Endothelial cell of umbilical vein (primary cell): ENCODE measurements at regions not wholly inside any gene's neighbourhood (a gene's known extent, or its start where the extent isn't known, plus 50 kb on each side); places are given as distances from the start of the nearest gene placed in this dataset.

Experiments used
- BruUV-seq: library from RNA; stranded (reverse); fragments of 400-500 nt; replicated peaks from 2 replicates; lab custom pipeline; 2021; lab: Mats Ljungman, UMichigan
- CTCF ChIA-PET: fragments of 300-600, 350-600 bp; sonication (Branson Sonifier 250); formaldehyde crosslinking; loops from one replicate; lab custom pipeline; 2021; ENCODE audit warnings: antibody characterized with exemption, inconsistent platforms; lab: Charles Lee
- POLR2A ChIA-PET: fragments of 300-600, 350-600 bp; sonication (Branson Sonifier 250); formaldehyde crosslinking; loops from one replicate; lab custom pipeline; 2021; ENCODE audit warnings: antibody characterized with exemption, inconsistent platforms; lab: Charles Lee
- DNase-seq: peaks from one replicate; pipeline ENCODE4 v3.0.0-alpha.2; 2011; ENCODE audit warnings: low read depth, low spot score
- FAIRE-seq: peaks from 2 replicates; lab custom pipeline; 2011; peaks lifted over from hg19 to GRCh38; lab: Jason Lieb, UNC
- H2AFZ ChIP-seq: 2 replicates; pipeline ENCODE4 v1.6.0; 2012; ENCODE audit warnings: low read depth, low read length, control low read depth, inconsistent platforms
- H3K27ac ChIP-seq: 2 replicates; pipeline ENCODE4 v1.5.1; 2011; ENCODE audit warnings: low read depth, mild to moderate bottlenecking, control low read depth, low read length, moderate library complexity; ENCODE audit not compliant: insufficient read depth
- H3K27me3 ChIP-seq, 2 experiments: 2 replicates each; pipeline versions ENCODE4 v1.6.0 to v1.6.1; 2011; ENCODE audit warnings: low read length in 2 of 2, mixed read lengths in 1 of 2; ENCODE audit not compliant: control insufficient read depth in 2 of 2, insufficient read depth in 2 of 2
- H3K36me3 ChIP-seq, 2 experiments: 2 replicates in 1 of 2; 3 replicates in 1 of 2; pipeline ENCODE4 v1.5.1; 2011; ENCODE audit warnings: low read length in 2 of 2, mild to moderate bottlenecking in 1 of 2, moderate library complexity in 1 of 2; ENCODE audit not compliant: control insufficient read depth in 2 of 2, insufficient read depth in 2 of 2; ENCODE audit errors: extremely low read depth in 1 of 2
- H3K4me1 ChIP-seq: 3 replicates; pipeline ENCODE4 v1.5.1; 2011; ENCODE audit warnings: mild to moderate bottlenecking, low read length; ENCODE audit not compliant: control insufficient read depth, insufficient read depth; ENCODE audit errors: extremely low read depth
- H3K4me2 ChIP-seq: 2 replicates; pipeline ENCODE4 v1.6.1; 2011; ENCODE audit warnings: low read length, control low read depth, mixed read lengths; ENCODE audit not compliant: insufficient read depth
- H3K4me3 ChIP-seq, 3 experiments: fragments of 200-600 bp in 1 of 3; sonication (generic), shearing (Covaris generic) in 1 of 3; replicated peaks in 1 of 3; 2 replicates each; pipeline ENCODE4 v1.5.1; 2011 to 2016; ENCODE audit warnings: control low read depth in 3 of 3, low read length in 3 of 3, mild to moderate bottlenecking in 2 of 3, inconsistent platforms in 1 of 3, low read depth in 1 of 3, moderate library complexity in 1 of 3; ENCODE audit not compliant: insufficient read depth in 1 of 3
- H3K79me2 ChIP-seq: 2 replicates; pipeline ENCODE4 v1.6.0; 2012; ENCODE audit warnings: low read length, inconsistent platforms; ENCODE audit not compliant: control insufficient read depth, insufficient read depth
- H3K9ac ChIP-seq: replicated peaks from 2 replicates; pipeline ENCODE3; 2011; ENCODE audit warnings: low read length, control low read depth; ENCODE audit not compliant: insufficient read depth; ENCODE audit errors: extremely low read depth
- H3K9me1 ChIP-seq: replicated peaks from 3 replicates; pipeline ENCODE4 v1.6.0; 2011; ENCODE audit warnings: mild to moderate bottlenecking, low read length; ENCODE audit not compliant: control insufficient read depth, insufficient read depth; ENCODE audit errors: extremely low read depth
- H3K9me3 ChIP-seq: replicated peaks from 2 replicates; pipeline ENCODE4 v1.5.1; 2012; ENCODE audit warnings: low read length, inconsistent platforms; ENCODE audit not compliant: control insufficient read depth, insufficient read depth
- H4K20me1 ChIP-seq: replicated peaks from 2 replicates; pipeline ENCODE3; 2011; ENCODE audit warnings: mild to moderate bottlenecking, low read length; ENCODE audit not compliant: control insufficient read depth, insufficient read depth; ENCODE audit errors: extremely low read depth
- EZH2 ChIP-seq: IDR thresholded peaks from 2 replicates; pipeline ENCODE4 v1.6.1; 2012; ENCODE audit warnings: borderline replicate concordance, low read depth, mild to moderate bottlenecking, moderate library complexity, low read length, inconsistent platforms; ENCODE audit not compliant: severe bottlenecking
- FOS ChIP-seq: IDR thresholded peaks from 2 replicates; pipeline ENCODE4 v1.6.1; 2011; ENCODE audit warnings: mild to moderate bottlenecking, low read length, moderate library complexity, borderline replicate concordance; ENCODE audit not compliant: insufficient read depth
- GATA2 ChIP-seq: IDR thresholded peaks from 2 replicates; pipeline ENCODE4 v1.7.0; 2011; ENCODE audit warnings: low read depth, mild to moderate bottlenecking, moderate library complexity, mixed read lengths, low read length; ENCODE audit not compliant: insufficient read length, insufficient read depth
- JUN ChIP-seq: IDR thresholded peaks from 2 replicates; pipeline ENCODE4 v1.6.1; 2011; ENCODE audit warnings: borderline replicate concordance, low read depth; ENCODE audit not compliant: insufficient read length, insufficient read depth
- MAX ChIP-seq: IDR thresholded peaks from 2 replicates; pipeline ENCODE4 v1.6.1; 2011; ENCODE audit not compliant: insufficient read depth, insufficient read length
- MYC ChIP-seq: IDR thresholded peaks from one replicate; pipeline ENCODE4 v1.6.1; 2011; ENCODE audit warnings: mild to moderate bottlenecking, low read depth, low read length
- POLR2A ChIP-seq: IDR thresholded peaks from 2 replicates; pipeline ENCODE4 v1.6.1; 2012; ENCODE audit warnings: low read depth, mild to moderate bottlenecking, control low read depth, low read length
- POLR2AphosphoS5 ChIP-seq: IDR thresholded peaks from 2 replicates; pipeline ENCODE4 v1.6.1; 2012; ENCODE audit warnings: low read depth, mild to moderate bottlenecking, control low read depth, low read length, moderate library complexity; ENCODE audit not compliant: insufficient read depth
- dilution Hi-C: fragments of 300-500 bp; cut with MboI; formaldehyde crosslinking; loops from one replicate; pipeline ENCODE4 v1.15.0; 2019; ENCODE audit warnings: low sequenced_read_pairs; ENCODE audit not compliant: extremely low pct_ligation_motif_present
- intact Hi-C: fragments of 100-400 bp; cut with micrococcal nuclease; formaldehyde crosslinking; loops from one replicate; pipeline ENCODE4 v1.10.0; 2022
- TF ChIP-seq, protein P1 (sequence below), 2 donors: IDR thresholded peaks; 1 replicate in 1 of 2; 2 replicates in 1 of 2; pipeline ENCODE4 v1.5.1; 2011; ENCODE audit warnings: low read length in 2 of 2, mild to moderate bottlenecking in 2 of 2, moderate library complexity in 2 of 2, control low read depth in 1 of 2, inconsistent platforms in 1 of 2, low read depth in 1 of 2; ENCODE audit not compliant: insufficient read depth in 1 of 2; ENCODE audit errors: extremely low read depth in 1 of 2

DNA sequence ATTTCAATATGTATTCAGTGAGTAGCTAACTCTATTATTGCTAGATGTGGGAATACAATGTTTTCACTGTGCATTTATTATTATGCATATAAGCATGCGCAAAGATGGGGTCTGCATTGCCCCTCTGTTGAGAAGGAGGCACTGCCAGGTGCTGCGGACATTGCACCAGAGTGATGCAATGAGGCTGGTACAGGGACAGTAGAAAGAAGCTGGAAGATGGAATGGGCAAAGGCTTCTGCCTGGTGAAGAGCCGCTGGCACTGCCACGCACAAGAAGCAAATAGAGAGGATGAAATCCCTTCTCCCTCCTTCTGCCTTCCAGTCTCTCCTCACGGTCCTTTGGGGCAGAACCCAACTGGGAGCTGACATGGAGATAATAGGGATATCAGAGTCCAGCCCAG, 154.5 kb upstream of the TNFAIP3 start:
- H3K4me2 ChIP-seq = no peak overlapping the region
- H3K27me3 ChIP-seq = no peaks in the 10 kb centered on the region
- BruUV-seq = no TSS peak
- TF ChIP-seq FOS = no peak
- TF ChIP-seq MAX = no peak
- TF ChIP-seq POLR2A = no peak
- no peak for TF ChIP-seq POLR2AphosphoS5
- TF ChIP-seq GATA2 = no peak
- TF ChIP-seq JUN = no peak
- TF ChIP-seq, protein P1, sequence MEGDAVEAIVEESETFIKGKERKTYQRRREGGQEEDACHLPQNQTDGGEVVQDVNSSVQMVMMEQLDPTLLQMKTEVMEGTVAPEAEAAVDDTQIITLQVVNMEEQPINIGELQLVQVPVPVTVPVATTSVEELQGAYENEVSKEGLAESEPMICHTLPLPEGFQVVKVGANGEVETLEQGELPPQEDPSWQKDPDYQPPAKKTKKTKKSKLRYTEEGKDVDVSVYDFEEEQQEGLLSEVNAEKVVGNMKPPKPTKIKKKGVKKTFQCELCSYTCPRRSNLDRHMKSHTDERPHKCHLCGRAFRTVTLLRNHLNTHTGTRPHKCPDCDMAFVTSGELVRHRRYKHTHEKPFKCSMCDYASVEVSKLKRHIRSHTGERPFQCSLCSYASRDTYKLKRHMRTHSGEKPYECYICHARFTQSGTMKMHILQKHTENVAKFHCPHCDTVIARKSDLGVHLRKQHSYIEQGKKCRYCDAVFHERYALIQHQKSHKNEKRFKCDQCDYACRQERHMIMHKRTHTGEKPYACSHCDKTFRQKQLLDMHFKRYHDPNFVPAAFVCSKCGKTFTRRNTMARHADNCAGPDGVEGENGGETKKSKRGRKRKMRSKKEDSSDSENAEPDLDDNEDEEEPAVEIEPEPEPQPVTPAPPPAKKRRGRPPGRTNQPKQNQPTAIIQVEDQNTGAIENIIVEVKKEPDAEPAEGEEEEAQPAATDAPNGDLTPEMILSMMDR (IDR thresholded peaks at IDR 0.05; ENCODE audit: extremely low read depth in 1 of 2, insufficient read depth in 1 of 2, low read depth in 1 of 2, low read length in 2 of 2) = no peak
- TF ChIP-seq EZH2 = no peak
- TF ChIP-seq MYC = no peak
- DNase-seq = no peak
- H3K9ac ChIP-seq = no peak overlapping the region
- no peaks in the 10 kb centered on the region for H3K9me1 ChIP-seq
- H3K27ac ChIP-seq = no peak overlapping the region
- intact Hi-C loops (no loop called here), dilution Hi-C loops (no loop called here)
- FAIRE-seq = no peak
- no peaks in the 10 kb centered on the region for H3K9me3 ChIP-seq
- H3K4me1 ChIP-seq = peaks cover 4% of the 10 kb centered on the region
- ChIA-PET CTCF (interaction anchor here (1.2 to 1.6 kb wide), 6 partner anchors 19 to 294 kb away, joined by 3 to 6 read pairs (median 4); partner anchors contain the start of gene TNFAIP3), POLR2A (no interaction called here)
- H3K4me3 ChIP-seq = no peak overlapping the region
- H3K79me2 ChIP-seq = no peaks in the 10 kb centered on the region
- no peak overlapping the region for H2AFZ ChIP-seq
- H3K36me3 ChIP-seq = no peaks in the 10 kb centered on the region
- no peaks in the 10 kb centered on the region for H4K20me1 ChIP-seq
